NOMO-1 treated with DMSO at 0.1 percent for 48 hours (cell line): ENCODE measurements at regions not wholly inside any gene's neighbourhood (a gene's known extent, or its start where the extent isn't known, plus 50 kb on each side); places are given as distances from the start of the nearest gene placed in this dataset.
"Not testable (repeated sequence)": the region's sequence is repeated elsewhere in the genome, so short reads cannot be mapped to it uniquely, and the experiment has no call there.

ENCODE experiments used
- DNase-seq: peaks from one replicate; lab custom pipeline; 2025; ENCODE audit not compliant: unreplicated experiment; lab: John Stamatoyannopoulos, UW

DNA sequence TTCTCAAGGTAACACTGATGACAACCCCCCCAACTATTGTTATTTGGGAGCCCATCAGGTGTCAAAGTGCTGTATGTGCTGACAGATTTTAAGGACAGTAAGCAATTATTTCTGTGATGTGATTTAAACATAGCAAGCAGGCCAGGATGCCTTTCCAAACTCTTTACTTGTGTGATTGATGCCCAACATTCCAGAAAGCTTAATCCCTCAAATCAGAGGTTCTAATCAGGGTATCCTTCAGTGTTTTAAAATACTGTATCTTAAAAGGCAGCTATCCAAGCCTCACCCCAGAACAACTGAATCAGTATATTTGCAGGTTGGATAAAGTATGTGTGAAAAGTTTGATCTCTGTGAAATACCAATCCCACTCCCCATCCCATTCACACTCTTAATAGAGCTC lies 119.7 kb downstream of the GASK1B start:
- no peak for DNase-seq

- DNase-seq, result no peak
Measured at GRCh38 chr4:158051401-158052235, 121.2 kb downstream of the GASK1B start.

DNA sequence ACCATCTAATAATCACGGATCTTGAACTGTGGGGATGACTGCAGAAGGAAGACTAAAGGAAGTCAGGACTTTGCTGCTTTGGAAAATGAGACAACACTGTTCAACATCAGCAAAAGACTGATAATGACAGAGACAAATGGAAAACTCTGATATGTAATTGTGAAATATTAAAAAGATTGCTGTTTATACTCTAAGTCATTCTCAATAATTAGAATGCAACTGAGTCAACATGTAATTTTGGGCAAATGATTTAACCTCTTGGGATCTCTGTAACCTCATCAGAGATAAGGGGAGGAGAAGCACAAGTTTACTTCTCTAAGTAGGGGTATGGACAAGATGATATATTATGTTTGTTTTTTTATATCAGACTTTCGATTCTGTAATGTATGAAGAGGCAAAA lies 121.9 kb downstream of the GASK1B start:
- DNase-seq, result no peak

GRCh38 chr4:158046345-158046744 lies 126.5 kb downstream of the GASK1B start:
- DNase-seq, result no peak

DNA sequence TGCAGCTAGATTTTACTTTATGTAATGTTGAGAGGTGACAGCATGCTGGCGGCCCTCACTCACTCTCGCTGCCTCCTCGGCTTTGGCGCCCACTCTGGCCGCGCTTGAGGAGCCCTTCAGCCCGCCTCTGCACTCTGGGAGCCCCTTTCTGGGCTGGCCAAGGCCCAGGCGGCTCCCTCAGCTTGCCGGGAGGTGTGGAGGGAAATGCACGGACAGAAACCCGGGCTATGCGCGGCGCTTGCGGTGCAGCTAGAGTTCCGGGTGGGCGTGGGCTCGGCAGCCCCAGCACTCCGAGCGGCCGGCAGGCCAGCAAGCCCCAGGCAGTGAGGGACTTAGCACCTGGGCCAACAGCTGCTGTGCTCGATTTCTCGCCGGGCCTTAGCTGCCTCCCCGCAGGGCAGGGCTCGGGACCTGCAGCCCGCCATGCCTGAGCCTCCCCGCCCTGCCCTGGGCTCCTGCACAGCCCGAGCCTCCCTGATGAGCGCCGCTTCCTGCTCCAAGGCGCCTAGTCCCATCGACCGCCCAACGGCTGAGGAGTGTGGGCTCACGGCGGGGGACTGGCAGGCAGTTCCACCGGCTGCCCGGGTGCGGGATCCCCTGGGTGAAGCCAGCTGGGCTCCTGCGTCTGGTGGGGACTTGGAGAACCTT lies 128.7 kb downstream of the GASK1B start:
- no peak for DNase-seq

DNA sequence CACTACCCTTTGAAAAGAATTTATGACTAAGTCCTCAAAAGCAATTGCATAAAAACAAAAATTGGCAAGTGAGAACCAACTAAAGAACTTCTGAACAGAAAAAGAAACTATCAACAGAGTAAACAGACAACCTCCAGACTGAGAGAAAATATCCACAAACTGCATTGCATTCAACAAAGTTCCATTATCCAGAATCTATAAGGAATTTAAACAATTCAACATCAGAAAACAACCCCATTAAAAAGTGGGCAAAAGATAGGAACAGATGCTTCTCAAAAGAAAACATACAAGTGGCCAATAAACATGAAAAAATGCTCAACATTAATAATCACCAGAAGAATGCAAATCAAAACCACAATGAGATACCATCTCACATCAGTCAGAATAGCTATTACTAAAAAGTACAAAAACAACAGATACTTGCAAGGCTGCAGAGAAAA lies 130.2 kb downstream of the GASK1B start:
- no peak for DNase-seq

GRCh38 chr4:158038718-158039117 lies 134.1 kb downstream of the GASK1B start:
- DNase-seq, result no peak

DNA sequence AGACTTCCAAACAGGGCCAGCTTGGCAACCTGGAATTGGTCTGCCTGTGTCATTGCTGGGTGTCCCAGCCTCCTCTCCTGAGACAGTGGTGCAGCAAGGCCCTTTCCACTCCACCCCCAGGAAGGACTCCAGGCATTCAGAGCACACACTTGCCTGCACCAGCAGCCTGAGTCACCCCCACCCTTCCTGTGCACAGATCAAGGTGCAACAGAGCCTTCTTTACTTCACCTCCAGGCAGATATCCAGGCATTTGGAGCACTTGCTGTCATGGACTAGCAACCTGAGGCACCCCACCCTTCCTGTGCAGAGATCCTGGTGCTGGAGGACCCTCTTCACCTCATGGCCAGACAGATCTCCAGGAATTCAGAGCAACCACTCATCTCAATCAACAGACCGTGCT lies 135.8 kb downstream of the GASK1B start:
- no peak for DNase-seq

GRCh38 chr4:158035662-158036195 lies 137.1 kb downstream of the GASK1B start:
- no peak for DNase-seq

DNA sequence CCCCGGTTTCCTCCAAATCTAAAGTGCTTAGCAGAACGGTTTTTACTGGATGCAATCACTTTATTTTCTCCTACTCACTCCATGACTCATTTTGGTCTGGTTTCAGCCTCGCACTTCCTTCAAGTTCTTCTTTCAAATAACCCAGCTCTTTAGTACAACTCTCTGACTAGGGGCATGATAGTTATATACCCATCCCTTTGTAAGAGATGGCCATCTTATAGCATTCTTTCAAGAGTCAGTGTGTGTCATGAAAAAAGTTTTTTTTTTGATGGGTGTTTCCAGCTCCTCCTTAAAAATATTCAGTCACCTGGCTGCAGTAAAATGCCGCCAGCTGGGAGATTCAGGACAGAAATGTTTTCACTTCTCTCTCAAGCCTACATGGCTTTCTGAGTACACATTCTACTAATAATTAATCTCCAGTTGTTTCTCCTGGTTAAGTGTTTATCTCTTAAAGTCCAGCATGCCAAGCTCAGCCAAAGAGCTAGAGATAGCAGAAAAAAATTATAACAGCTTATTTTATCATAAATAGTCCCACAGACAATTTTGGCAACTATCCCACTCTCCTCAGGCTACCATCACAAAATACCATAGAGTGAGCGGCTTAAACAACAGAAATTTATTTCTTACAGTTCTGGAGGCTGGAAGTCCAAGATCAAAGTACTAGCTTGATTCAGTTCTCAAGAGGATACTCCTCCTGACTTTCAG lies 139.3 kb downstream of the GASK1B start:
- peak; percentile 71 for DNase-seq

- no peak for DNase-seq
Measured at GRCh38 chr4:158032733-158033415, 140.0 kb downstream of the GASK1B start.

- not testable (repeated sequence) for DNase-seq
Measured at GRCh38 chr4:158028381-158028780, 144.4 kb downstream of the GASK1B start.

DNA sequence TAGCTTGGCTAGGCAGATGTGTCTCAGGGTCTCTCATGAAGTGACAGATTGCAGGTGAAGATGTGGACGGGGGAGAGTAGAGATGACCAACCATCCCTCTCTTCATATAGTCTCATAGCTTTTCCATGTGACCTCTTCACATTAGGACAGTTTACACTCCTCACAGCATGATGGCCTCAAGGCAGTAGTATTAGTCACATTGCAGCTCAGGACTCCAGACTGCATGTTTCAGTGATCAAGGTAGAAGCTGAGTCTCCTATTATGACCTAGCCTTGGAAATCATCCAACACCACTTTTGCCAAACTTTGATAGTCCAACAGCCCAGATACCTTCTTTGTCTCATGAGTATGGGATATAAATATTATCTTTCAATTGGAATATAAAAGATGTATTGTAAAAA lies 147.7 kb downstream of the GASK1B start:
- no peak for DNase-seq

- DNase-seq, result no peak
Measured at GRCh38 chr4:158020734-158021346, 152.0 kb downstream of the GASK1B start.

DNA sequence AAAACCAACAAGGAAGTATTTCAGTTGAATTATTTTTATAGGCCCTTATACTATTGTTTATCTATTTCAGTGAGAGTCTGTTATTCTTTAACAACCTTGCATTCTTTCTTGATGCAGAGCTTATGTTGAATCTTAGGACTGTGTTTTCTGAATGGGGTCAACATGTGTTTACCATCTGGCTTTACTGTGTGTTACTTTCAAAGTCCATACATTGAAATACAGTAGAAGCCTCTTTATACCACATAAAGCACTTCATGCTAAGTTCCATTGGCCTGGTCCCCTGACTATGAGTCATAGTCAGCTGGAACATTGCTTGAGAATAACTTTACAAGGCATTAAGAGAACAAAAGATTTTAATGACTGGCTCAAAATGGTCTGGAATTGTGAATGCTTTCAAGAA lies 152.6 kb downstream of the GASK1B start:
- no peak for DNase-seq

- no peak for DNase-seq
Measured at GRCh38 chr4:158018831-158019230, 154.0 kb downstream of the GASK1B start.

GRCh38 chr4:158018221-158018830 lies 154.5 kb downstream of the GASK1B start:
- DNase-seq, result peak; percentile 83

- DNase-seq, result peak; percentile 28
Measured at GRCh38 chr4:158016511-158016910, 156.3 kb downstream of the GASK1B start.

DNA sequence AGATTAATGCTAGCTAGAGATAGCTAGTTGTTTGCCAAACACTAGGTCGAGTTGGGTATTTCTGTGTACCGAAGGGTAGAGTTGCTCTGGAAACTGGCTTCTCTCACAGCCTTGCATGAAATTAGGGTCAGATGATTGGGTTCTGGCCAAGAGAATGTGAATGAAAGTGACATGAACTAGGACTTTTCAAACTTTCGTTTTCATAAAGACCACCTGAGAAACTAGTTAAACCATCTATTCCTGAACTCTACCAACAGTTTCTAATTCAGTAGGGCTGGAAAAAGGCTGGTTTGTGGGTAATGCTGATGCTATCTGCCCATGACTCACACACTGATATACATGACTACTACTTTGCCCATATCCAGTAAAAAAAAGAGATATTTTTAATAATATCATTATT lies 157.6 kb downstream of the GASK1B start:
- DNase-seq, result no peak

GRCh38 chr4:158013858-158014257 lies 159.0 kb downstream of the GASK1B start:
- no peak for DNase-seq
